Activated T-cell treated with anti-CD3 and anti-CD28 coated beads, Interleukin-2, amount 50 U/mL, for 4 hours (primary cell): ENCODE measurements at regions not wholly inside any gene's neighbourhood (a gene's known extent, or its start where the extent isn't known, plus 50 kb on each side); places are given as distances from the start of the nearest gene placed in this dataset.

Source experiments
- ATAC-seq, 2 donors: fragments of 200-7000 bp; cut with Tn5 transposase; one replicate each; pipeline ENCODE4 v1.10.0; 2021
- DNase-seq: peaks from one replicate; pipeline ENCODE4 v3.0.0-alpha.2; 2020
- H3K27me3 Mint-ChIP-seq: one replicate; pipeline ENCODE4 v1.8.0; 2021; ENCODE audit warnings: low read depth, mixed read lengths
- H3K36me3 Mint-ChIP-seq: one replicate; pipeline ENCODE4 v1.8.0; 2022; ENCODE audit warnings: mixed read lengths; ENCODE audit not compliant: insufficient read depth
- H3K4me1 Mint-ChIP-seq: one replicate; pipeline ENCODE4 v1.8.0; 2021; ENCODE audit warnings: low read depth, mixed read lengths
- H3K4me3 Mint-ChIP-seq: one replicate; pipeline ENCODE4 v1.8.0; 2021; ENCODE audit warnings: mild to moderate bottlenecking, moderate library complexity, mixed read lengths
- H3K9me3 Mint-ChIP-seq: one replicate; pipeline ENCODE4 v1.8.0; 2021; ENCODE audit warnings: mixed read lengths

DNA sequence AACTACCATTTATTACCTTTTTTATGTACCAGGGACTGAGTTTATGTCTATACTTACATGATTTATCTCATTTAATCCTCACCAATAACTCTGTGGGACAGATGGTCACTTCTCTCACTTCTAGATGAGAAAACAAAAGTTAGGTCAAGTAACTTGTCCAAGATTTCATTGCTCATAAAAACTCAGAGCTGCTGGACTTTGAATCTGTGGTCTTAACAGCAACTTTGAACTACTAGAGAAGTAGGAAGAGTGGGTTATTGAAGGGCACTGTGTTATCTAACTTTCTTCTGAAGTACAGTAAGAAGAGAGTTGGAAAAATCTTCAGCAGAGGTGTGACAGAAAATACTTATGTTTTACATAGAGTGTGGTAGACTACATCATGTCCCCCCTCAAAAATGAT lies 214.2 kb upstream of the BMPER start:
- H3K36me3 Mint-ChIP-seq, result peaks cover 5% of the 10 kb centered on the region
- DNase-seq, result no peak
- no peak overlapping the region for H3K4me3 Mint-ChIP-seq
- no peaks in the 10 kb centered on the region for H3K27me3 Mint-ChIP-seq
- peaks cover 8% of the 10 kb centered on the region for H3K9me3 Mint-ChIP-seq
- no peaks in the 10 kb centered on the region for H3K4me1 Mint-ChIP-seq
- ATAC-seq, result no peak

DNA sequence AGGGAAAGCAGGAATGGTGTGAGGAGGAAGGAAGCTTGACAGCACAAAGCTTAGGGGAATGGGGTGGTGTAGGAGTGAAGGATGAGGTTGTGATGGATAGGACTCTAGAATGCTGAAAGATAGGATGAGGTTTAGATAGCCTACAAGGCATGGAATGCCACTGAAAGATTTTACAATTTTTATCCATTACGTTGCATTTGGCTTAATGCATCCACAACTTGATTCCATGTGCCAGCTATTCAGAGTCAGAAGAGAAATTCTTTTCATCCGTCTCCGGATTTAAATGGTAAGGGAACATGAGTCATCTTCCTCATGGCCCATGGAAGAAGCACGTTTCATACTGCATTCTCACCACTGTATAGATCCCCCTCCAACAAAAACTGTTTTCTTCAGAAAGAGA lies 212.4 kb upstream of the BMPER start:
- ATAC-seq, result no peak
- no peak for DNase-seq
- no peak overlapping the region for H3K4me3 Mint-ChIP-seq
- H3K9me3 Mint-ChIP-seq, result peaks cover 8% of the 10 kb centered on the region
- no peaks in the 10 kb centered on the region for H3K27me3 Mint-ChIP-seq
- H3K36me3 Mint-ChIP-seq, result peaks cover 5% of the 10 kb centered on the region
- no peaks in the 10 kb centered on the region for H3K4me1 Mint-ChIP-seq

DNA sequence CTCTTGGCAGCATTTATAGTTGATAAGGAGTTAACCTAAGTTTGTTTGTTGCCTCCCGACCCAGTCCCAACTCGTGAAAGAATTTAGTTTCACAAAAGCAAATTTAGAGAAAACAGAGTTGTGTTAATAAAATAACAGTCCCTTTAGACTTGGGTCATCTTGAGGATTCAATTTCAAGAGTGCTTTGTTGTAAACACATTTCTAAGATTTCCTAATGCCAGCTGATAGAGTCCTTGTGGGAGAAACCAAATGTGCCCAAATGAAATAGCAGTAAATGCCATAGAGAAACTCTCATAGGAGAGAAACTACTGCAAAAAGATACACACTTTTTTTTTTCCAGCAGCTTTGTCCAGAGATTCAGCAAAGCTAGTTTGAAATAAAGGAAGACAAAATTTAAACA lies 211.3 kb upstream of the BMPER start:
- peaks cover 14% of the 10 kb centered on the region for H3K9me3 Mint-ChIP-seq
- no peaks in the 10 kb centered on the region for H3K4me1 Mint-ChIP-seq
- H3K4me3 Mint-ChIP-seq, result no peak overlapping the region
- DNase-seq (no peak), ATAC-seq (no peak)
- peaks cover 5% of the 10 kb centered on the region for H3K36me3 Mint-ChIP-seq
- no peaks in the 10 kb centered on the region for H3K27me3 Mint-ChIP-seq

DNA sequence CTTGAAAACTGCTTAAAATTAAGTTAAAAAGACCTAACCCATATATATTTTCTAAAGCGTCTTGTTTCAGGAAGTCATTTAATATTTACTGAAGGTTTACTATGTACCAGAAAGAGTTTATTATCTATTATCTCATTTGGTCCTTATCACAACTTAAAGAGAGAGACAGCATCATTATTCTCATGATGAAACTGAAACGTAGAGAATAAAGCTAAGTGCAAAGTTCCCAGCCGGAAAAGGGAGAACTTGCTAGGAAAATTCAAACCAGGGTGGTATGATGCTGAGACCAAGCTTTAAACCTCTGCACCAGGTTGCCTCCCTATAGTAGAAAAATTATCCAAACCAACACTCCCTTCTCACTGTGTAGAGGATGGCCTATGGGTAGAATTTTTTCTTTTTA lies 207.7 kb upstream of the BMPER start:
- DNase-seq (no peak), ATAC-seq (no peak)
- H3K4me3 Mint-ChIP-seq, result no peak overlapping the region
- H3K27me3 Mint-ChIP-seq, result no peaks in the 10 kb centered on the region
- peaks cover 2% of the 10 kb centered on the region for H3K4me1 Mint-ChIP-seq
- H3K36me3 Mint-ChIP-seq, result peaks cover 9% of the 10 kb centered on the region
- H3K9me3 Mint-ChIP-seq, result peaks cover 37% of the 10 kb centered on the region

DNA sequence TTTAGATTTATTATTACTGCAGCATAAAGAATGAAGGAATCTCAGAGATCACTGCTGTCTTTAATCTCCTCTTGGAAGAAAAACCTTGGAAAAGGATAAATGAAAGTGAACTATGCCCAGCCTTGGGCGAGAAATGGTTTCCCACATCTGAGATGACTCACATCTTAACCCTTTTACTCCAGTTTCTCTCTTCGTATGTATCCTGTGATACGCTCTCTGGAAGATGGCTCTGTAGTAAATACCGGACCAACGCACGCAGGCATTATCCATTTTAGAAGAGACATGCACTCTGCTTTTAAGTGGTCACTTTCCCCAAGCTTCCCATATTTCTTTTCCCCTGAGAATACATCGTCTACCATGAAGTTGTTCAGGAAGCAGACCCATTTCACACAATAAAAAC lies 207.3 kb upstream of the BMPER start:
- H3K9me3 Mint-ChIP-seq, result peaks cover 42% of the 10 kb centered on the region
- no peaks in the 10 kb centered on the region for H3K27me3 Mint-ChIP-seq
- ATAC-seq (no peak), DNase-seq (no peak)
- H3K4me3 Mint-ChIP-seq, result no peak overlapping the region
- H3K4me1 Mint-ChIP-seq, result peaks cover 2% of the 10 kb centered on the region
- H3K36me3 Mint-ChIP-seq, result peaks cover 9% of the 10 kb centered on the region

DNA sequence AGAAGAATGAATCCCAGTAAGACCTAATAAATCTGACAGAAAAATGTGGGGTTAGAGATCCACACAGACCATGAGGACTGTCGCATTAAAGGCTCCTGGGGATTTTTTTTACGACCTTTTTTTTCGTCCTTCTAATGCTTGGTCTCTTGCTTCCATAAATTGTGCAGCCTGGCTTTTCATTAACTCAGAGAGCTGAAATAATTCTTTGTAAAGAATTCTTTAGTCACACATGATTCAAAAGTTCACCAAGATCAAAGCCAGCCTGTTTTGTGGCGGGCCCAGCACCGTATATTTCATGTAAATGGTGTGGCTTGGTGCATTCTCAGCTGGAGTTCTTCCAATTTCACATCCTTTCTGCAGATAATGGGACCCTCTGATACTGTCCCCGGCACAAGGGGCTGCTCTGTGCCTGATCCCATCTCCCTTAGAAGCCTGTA lies 206.6 kb upstream of the BMPER start:
- no peak for DNase-seq
- H3K4me1 Mint-ChIP-seq, result peaks cover 2% of the 10 kb centered on the region
- peaks cover 9% of the 10 kb centered on the region for H3K36me3 Mint-ChIP-seq
- no peak for ATAC-seq
- peaks cover 46% of the 10 kb centered on the region for H3K9me3 Mint-ChIP-seq
- H3K27me3 Mint-ChIP-seq, result no peaks in the 10 kb centered on the region
- no peak overlapping the region for H3K4me3 Mint-ChIP-seq

DNA sequence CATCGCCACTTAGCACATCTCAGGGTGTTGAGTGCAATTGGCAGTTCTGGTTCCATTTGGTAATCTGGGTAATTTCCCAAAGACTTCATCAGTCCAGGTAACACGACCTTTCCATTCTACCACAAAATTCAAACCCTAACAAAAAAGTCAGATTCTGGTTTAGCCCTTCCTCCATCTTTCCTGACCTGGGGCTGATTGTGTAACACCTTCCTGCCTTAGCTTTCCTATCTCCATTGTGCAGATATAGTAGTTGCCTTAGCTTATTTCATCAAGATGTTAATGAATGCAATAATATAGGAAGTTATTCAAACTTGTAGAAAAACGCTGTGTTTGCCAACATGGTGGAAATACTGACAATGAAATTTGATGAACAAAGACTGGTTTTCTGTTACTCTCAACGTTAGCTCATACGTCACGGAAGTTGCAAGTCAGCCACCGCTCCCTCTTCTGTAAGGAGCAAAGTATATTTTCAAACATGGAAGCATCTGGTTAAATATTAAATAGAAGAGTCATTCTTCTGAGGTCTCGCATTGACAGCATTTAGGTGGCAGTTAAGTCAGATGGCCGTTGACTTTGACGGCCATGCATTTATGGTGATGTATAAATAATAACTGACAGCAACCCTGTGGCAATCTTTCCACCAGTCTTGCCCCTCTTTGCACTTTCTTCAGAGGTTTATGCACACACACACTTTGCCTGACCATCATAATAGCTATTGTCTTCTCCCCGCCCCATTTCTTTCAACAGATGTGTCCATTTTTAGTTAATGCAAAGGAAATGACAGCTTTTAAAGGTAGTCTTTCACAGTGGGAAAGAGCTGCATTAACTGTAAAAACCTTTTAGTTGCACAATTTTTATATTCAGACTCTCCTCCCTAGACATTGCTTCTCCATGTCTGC lies 205.1 kb upstream of the BMPER start:
- Mint-ChIP-seq H3K4me3 (no peak overlapping the region), H3K27me3 (no peaks in the 10 kb centered on the region), H3K4me1 (peaks cover 2% of the 10 kb centered on the region), H3K36me3 (peaks cover 9% of the 10 kb centered on the region), H3K9me3 (peaks cover 46% of the 10 kb centered on the region)
- ATAC-seq (no peak), DNase-seq (no peak)

DNA sequence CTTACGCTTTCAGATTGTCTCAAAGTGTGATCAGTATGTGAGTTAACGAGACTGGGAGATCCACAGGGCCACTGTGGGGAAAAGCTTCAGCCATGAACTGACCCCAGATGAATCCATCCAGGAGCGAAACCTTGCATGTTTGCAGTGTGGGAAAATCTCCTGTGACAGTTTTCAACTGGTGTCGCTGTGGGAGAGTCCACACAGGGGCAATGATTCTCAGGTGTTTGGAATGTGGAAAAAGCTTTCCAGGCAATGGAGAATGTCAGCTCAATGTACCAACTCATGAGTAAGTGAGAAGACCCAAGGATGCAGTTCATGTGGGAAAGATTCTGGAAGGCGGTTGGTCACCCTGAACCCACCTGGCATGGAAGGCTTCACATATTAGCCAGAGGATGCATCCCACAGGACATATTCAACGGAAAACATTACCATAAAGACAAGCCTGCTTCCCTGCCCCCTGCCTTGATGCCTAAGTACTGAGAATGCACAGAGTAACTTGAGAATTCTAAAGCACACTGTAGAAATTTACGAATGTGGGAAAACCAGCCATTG lies 204.1 kb upstream of the BMPER start:
- H3K4me3 Mint-ChIP-seq, result no peak overlapping the region
- DNase-seq, result no peak
- no peak for ATAC-seq
- peaks cover 9% of the 10 kb centered on the region for H3K36me3 Mint-ChIP-seq
- no peaks in the 10 kb centered on the region for H3K27me3 Mint-ChIP-seq
- peaks cover 46% of the 10 kb centered on the region for H3K9me3 Mint-ChIP-seq
- peaks cover 2% of the 10 kb centered on the region for H3K4me1 Mint-ChIP-seq

DNA sequence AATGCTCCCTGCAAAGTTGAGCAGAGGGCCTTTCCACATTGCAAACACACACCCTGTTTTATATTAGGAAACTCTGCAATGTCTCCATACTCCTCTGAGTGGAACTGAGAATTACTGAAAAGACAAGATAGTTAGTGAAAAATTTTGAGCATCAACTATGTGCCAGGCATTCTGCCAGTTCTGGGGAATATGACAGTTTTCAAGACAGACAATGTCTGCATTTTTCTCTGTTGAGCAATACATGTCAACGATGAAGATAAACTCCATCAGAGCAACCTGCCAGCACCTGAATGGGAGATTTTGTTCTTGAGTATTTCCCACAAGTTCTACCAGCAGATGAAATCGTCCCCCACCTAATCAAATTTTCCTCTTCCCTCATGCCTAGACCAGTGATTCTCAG lies 203.4 kb upstream of the BMPER start:
- Mint-ChIP-seq H3K27me3 (no peaks in the 10 kb centered on the region), H3K4me1 (peaks cover 2% of the 10 kb centered on the region), H3K9me3 (peaks cover 46% of the 10 kb centered on the region), H3K4me3 (no peak overlapping the region), H3K36me3 (peaks cover 9% of the 10 kb centered on the region)
- DNase-seq (no peak), ATAC-seq (no peak)

DNA sequence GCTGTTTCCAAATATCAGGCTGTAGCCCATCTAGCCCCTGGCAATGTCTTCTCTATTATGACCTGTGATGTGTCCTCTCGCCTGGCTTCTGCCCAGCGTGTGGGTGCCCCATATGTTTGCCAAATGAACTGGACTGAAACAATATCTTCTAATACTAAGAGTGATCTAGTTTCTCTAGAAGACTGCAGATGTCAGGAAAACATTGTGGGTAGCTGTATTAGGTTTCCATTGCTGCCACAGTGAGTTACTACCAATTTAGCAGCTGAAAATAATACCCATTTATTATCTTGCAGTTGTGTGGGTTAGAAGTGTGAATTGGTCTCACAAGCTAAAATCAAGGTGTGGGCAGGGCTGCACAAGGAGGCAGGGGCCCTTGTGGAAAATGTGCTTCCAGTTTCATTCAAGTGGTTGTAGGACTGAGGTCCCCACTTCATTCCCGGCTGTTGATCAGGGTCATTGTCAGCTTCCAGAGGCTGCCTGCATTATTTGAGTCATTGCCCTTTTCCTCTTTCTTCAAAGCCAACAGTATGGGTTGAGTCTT lies 202.8 kb upstream of the BMPER start:
- Mint-ChIP-seq H3K4me3 (no peak overlapping the region), H3K9me3 (peaks cover 46% of the 10 kb centered on the region), H3K27me3 (no peaks in the 10 kb centered on the region), H3K4me1 (peaks cover 2% of the 10 kb centered on the region), H3K36me3 (peaks cover 9% of the 10 kb centered on the region)
- DNase-seq, result no peak
- no peak for ATAC-seq

DNA sequence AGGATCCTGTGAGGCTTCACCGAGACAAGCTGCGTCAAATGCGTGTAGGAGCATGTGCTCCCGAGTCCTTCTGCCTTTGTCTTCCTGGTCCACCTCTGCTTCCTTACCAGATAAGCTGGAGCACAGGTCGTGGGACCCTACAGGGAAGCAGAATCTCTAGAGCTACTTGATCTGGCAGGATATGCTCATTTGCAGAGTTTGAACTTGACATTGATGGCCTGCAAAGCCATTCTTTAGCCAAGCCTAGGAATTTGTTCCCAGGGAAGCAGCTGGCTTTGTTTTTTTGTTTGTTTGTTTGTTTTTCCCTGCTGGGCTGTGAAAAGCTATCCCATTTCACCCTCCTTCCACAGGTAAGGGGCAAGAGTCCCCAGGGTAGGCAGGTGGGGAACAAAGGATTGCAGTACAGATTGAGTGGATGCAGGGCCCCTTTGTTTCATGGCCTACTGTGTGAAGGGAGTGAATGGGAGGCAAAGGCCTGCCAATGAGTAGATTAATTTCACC lies 200.0 kb upstream of the BMPER start:
- ATAC-seq (no peak), DNase-seq (no peak)
- no peaks in the 10 kb centered on the region for H3K27me3 Mint-ChIP-seq
- H3K4me1 Mint-ChIP-seq, result peaks cover 2% of the 10 kb centered on the region
- no peak overlapping the region for H3K4me3 Mint-ChIP-seq
- H3K36me3 Mint-ChIP-seq, result peaks cover 2% of the 10 kb centered on the region
- H3K9me3 Mint-ChIP-seq, result peaks cover 28% of the 10 kb centered on the region

DNA sequence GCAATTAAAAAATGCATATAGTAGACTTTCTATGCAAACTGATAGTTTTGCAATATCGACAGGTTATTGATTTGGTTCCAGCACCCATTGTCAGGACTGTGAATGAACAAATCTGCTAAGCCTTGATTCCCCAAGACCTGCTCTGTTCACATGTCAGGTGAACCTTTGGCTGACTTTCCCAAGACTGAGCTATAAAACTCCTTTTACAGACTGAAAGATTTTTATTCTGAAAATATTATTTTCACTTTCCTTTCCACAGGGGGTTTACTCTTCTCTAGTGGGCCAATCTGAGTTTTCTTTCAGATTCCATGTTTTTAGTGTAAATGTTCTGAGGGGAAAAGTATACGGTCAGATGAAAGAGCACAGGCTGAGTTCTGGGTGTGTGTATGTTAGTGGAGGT lies 199.2 kb upstream of the BMPER start:
- no peak overlapping the region for H3K4me3 Mint-ChIP-seq
- ATAC-seq, result no peak
- H3K4me1 Mint-ChIP-seq, result peaks cover 2% of the 10 kb centered on the region
- H3K36me3 Mint-ChIP-seq, result no peaks in the 10 kb centered on the region
- peaks cover 20% of the 10 kb centered on the region for H3K9me3 Mint-ChIP-seq
- H3K27me3 Mint-ChIP-seq, result no peaks in the 10 kb centered on the region
- no peak for DNase-seq

DNA sequence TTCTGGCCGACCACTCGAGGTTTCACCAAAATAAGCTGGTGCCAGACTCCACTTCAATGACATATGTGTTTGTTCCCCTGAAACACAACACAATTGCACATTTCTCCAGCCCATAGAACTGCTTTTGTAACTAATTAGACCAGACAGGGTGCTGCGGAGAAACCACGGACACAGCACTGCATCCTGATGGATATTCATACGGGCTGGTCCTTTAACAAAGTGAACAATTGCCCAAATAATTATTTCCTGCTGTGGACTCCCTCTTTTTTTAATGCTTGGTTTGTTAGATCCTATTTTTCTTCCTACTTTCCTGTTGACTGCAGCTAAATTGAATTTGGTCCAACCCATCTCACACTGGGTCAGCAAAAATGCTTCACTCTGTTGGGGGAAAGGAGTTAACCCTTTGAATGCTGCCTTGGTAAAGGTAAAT lies 198.6 kb upstream of the BMPER start:
- DNase-seq (no peak), ATAC-seq (no peak)
- H3K27me3 Mint-ChIP-seq, result no peaks in the 10 kb centered on the region
- H3K36me3 Mint-ChIP-seq, result no peaks in the 10 kb centered on the region
- no peak overlapping the region for H3K4me3 Mint-ChIP-seq
- peaks cover 17% of the 10 kb centered on the region for H3K9me3 Mint-ChIP-seq
- peaks cover 2% of the 10 kb centered on the region for H3K4me1 Mint-ChIP-seq

DNA sequence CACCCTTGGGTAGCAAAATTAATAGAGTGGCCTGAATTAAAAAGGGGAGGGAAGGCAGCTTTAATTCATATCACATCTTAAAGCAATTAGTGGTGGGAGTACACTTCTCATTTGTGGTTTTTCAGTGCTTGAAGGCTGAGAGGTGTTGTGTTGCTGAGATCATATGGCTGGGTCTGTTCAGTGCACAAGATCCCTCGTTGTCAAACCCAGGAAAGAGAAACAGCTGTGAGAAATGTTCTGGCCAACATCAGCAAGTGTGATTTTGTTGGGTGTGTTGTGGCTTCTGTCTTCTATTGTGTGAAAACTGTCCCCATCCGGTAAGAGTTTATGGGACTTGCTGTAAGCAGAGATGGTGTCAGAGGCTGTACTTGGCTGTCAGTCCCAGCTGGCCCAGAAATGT lies 197.9 kb upstream of the BMPER start:
- H3K9me3 Mint-ChIP-seq, result peaks cover 11% of the 10 kb centered on the region
- H3K36me3 Mint-ChIP-seq, result no peaks in the 10 kb centered on the region
- no peaks in the 10 kb centered on the region for H3K27me3 Mint-ChIP-seq
- no peak for DNase-seq
- peaks cover under 1% of the 10 kb centered on the region for H3K4me1 Mint-ChIP-seq
- H3K4me3 Mint-ChIP-seq, result no peak overlapping the region
- ATAC-seq, result no peak

DNA sequence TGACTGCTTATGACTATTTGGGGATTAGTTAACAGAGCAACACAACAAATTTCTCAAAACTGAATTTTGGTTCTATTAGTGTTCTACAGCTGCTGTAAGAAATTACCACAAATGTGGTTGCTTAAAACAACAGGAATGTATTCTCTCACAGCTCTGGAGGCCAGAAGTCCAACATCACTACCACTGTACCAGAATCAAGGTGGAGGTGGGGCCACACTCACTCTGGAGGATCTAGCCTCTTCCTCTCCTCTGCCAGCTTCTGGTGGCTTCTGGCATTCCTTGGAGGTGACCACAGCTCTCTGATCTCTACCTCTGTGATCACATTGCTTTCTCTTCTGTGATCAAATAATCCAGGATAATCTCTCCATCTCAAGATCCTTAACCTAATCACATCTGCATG lies 194.7 kb upstream of the BMPER start:
- Mint-ChIP-seq H3K4me3 (no peak overlapping the region), H3K4me1 (no peaks in the 10 kb centered on the region), H3K27me3 (peaks cover 2% of the 10 kb centered on the region), H3K36me3 (no peaks in the 10 kb centered on the region), H3K9me3 (no peaks in the 10 kb centered on the region)
- no peak for ATAC-seq
- DNase-seq, result no peak
